ENCODE measurements at regions not wholly inside any gene's neighbourhood (a gene's known extent, or its start where the extent isn't known, plus 50 kb on each side); places are given as distances from the start of the nearest gene placed in this dataset.

- Histone ChIP-seq H3K4me1 (ENCODE audit: control insufficient read depth, extremely low read depth, insufficient read depth, low read length) (no peaks in the 10 kb centered on the region), H3K4me3 (replicated peaks in 1 of 4; ENCODE audit: control extremely low read depth in 1 of 4, insufficient read depth in 1 of 4, low read depth in 3 of 4, low read length in 4 of 4) (no peak overlapping the region), H4K20me1 (ENCODE audit: control insufficient read depth, extremely low read depth, insufficient read depth, low read length) (no peaks in the 10 kb centered on the region), H3K27me3 (ENCODE audit: control insufficient read depth, insufficient read depth, low read length) (no peaks in the 10 kb centered on the region), H3K36me3 (ENCODE audit: control insufficient read depth, insufficient read depth, low read length) (no peaks in the 10 kb centered on the region), H3K79me2 (ENCODE audit: control insufficient read depth, insufficient read depth, low read length) (no peaks in the 10 kb centered on the region), H3K27ac (ENCODE audit: insufficient read depth, low read length) (no peak overlapping the region), H3K9ac (ENCODE audit: insufficient read depth, low read length) (no peak overlapping the region), H3K9me3 (ENCODE audit: control insufficient read depth, insufficient read depth, low read depth, low read length) (no peaks in the 10 kb centered on the region), H2AFZ (ENCODE audit: low read length) (no peak overlapping the region), H3K4me2 (ENCODE audit: extremely low read depth, insufficient read depth, low read length) (no peak overlapping the region)
- no peak for DNase-seq (ENCODE audit: low read depth in 2 of 2)
- no peak for TF ChIP-seq EZH2 (IDR thresholded peaks at IDR 0.05; ENCODE audit: low read length, missing control alignments)
- TF ChIP-seq CTCF (conservative IDR thresholded peaks at IDR 0.05 in 1 of 2, IDR thresholded peaks at IDR 0.05 in 1 of 2; ENCODE audit: low read depth in 1 of 2, low read length in 2 of 2) = no peak
Observed at GRCh38 chr10:90396721-90397120, 461.1 kb downstream of the HTR7 start.

- Histone ChIP-seq H4K20me1 (ENCODE audit: control insufficient read depth, extremely low read depth, insufficient read depth, low read length) (no peaks in the 10 kb centered on the region), H3K79me2 (ENCODE audit: control insufficient read depth, insufficient read depth, low read length) (no peaks in the 10 kb centered on the region), H3K4me3 (replicated peaks in 1 of 4; ENCODE audit: control extremely low read depth in 1 of 4, insufficient read depth in 1 of 4, low read depth in 3 of 4, low read length in 4 of 4) (no peak overlapping the region), H3K27me3 (ENCODE audit: control insufficient read depth, insufficient read depth, low read length) (no peaks in the 10 kb centered on the region), H3K9me3 (ENCODE audit: control insufficient read depth, insufficient read depth, low read depth, low read length) (no peaks in the 10 kb centered on the region), H3K4me2 (ENCODE audit: extremely low read depth, insufficient read depth, low read length) (no peak overlapping the region), H3K36me3 (ENCODE audit: control insufficient read depth, insufficient read depth, low read length) (no peaks in the 10 kb centered on the region), H3K9ac (ENCODE audit: insufficient read depth, low read length) (no peak overlapping the region), H3K4me1 (ENCODE audit: control insufficient read depth, extremely low read depth, insufficient read depth, low read length) (no peaks in the 10 kb centered on the region), H3K27ac (ENCODE audit: insufficient read depth, low read length) (no peak overlapping the region), H2AFZ (ENCODE audit: low read length) (no peak overlapping the region)
- no peak for TF ChIP-seq EZH2 (IDR thresholded peaks at IDR 0.05; ENCODE audit: low read length, missing control alignments)
- TF ChIP-seq CTCF (conservative IDR thresholded peaks at IDR 0.05 in 1 of 2, IDR thresholded peaks at IDR 0.05 in 1 of 2; ENCODE audit: low read depth in 1 of 2, low read length in 2 of 2) = no peak
- peak; percentile 43 to 44 for DNase-seq (ENCODE audit: low read depth in 2 of 2)
Observed at GRCh38 chr10:90398566-90398965, 459.3 kb downstream of the HTR7 start.

GRCh38 chr10:90399782-90400181 lies 458.1 kb downstream of the HTR7 start:
- H3K27me3 ChIP-seq (ENCODE audit: control insufficient read depth, insufficient read depth, low read length) = no peaks in the 10 kb centered on the region
- H3K9ac ChIP-seq (ENCODE audit: insufficient read depth, low read length) = no peak overlapping the region
- no peak overlapping the region for H3K4me3 ChIP-seq (replicated peaks in 1 of 4; ENCODE audit: control extremely low read depth in 1 of 4, insufficient read depth in 1 of 4, low read depth in 3 of 4, low read length in 4 of 4)
- no peak overlapping the region for H2AFZ ChIP-seq (ENCODE audit: low read length)
- no peaks in the 10 kb centered on the region for H3K4me1 ChIP-seq (ENCODE audit: control insufficient read depth, extremely low read depth, insufficient read depth, low read length)
- no peak for DNase-seq (ENCODE audit: low read depth in 2 of 2)
- no peak overlapping the region for H3K27ac ChIP-seq (ENCODE audit: insufficient read depth, low read length)
- H3K4me2 ChIP-seq (ENCODE audit: extremely low read depth, insufficient read depth, low read length) = no peak overlapping the region
- H3K79me2 ChIP-seq (ENCODE audit: control insufficient read depth, insufficient read depth, low read length) = no peaks in the 10 kb centered on the region
- H3K36me3 ChIP-seq (ENCODE audit: control insufficient read depth, insufficient read depth, low read length) = no peaks in the 10 kb centered on the region
- no peaks in the 10 kb centered on the region for H4K20me1 ChIP-seq (ENCODE audit: control insufficient read depth, extremely low read depth, insufficient read depth, low read length)
- no peak for TF ChIP-seq EZH2 (IDR thresholded peaks at IDR 0.05; ENCODE audit: low read length, missing control alignments)
- no peak for TF ChIP-seq CTCF (conservative IDR thresholded peaks at IDR 0.05 in 1 of 2, IDR thresholded peaks at IDR 0.05 in 1 of 2; ENCODE audit: low read depth in 1 of 2, low read length in 2 of 2)
- H3K9me3 ChIP-seq (ENCODE audit: control insufficient read depth, insufficient read depth, low read depth, low read length) = no peaks in the 10 kb centered on the region

All from fibroblast of lung (primary cell).